ENCODE measurements at regions not wholly inside any gene's neighbourhood (a gene's known extent, or its start where the extent isn't known, plus 50 kb on each side); places are given as distances from the start of the nearest gene placed in this dataset.

GRCh38 chr3:159513867-159514380 is 474.7 kb upstream of the IL12A start:
- DNase-seq (ENCODE audit: low read depth) (no peak), FAIRE-seq (no peak)
- Histone ChIP-seq H3K27me3 (ENCODE audit: control insufficient read depth, insufficient read depth, low read length) (no peaks in the 10 kb centered on the region), H3K36me3 (ENCODE audit: control insufficient read depth, insufficient read depth, low read length) (no peaks in the 10 kb centered on the region), H3K4me3 (ENCODE audit: low read depth, low read length) (no peak overlapping the region)
- no peak for TF ChIP-seq CTCF (IDR thresholded peaks at IDR 0.05; ENCODE audit: insufficient read depth, low read length, severe bottlenecking)

GRCh38 chr3:159517105-159517504 is 471.5 kb upstream of the IL12A start:
- DNase-seq (ENCODE audit: low read depth) (no peak), FAIRE-seq (no peak)
- no peaks in the 10 kb centered on the region for H3K36me3 ChIP-seq (ENCODE audit: control insufficient read depth, insufficient read depth, low read length)
- no peaks in the 10 kb centered on the region for H3K27me3 ChIP-seq (ENCODE audit: control insufficient read depth, insufficient read depth, low read length)
- no peak for TF ChIP-seq CTCF (IDR thresholded peaks at IDR 0.05; ENCODE audit: insufficient read depth, low read length, severe bottlenecking)
- no peak overlapping the region for H3K4me3 ChIP-seq (ENCODE audit: low read depth, low read length)

- TF ChIP-seq CTCF (IDR thresholded peaks at IDR 0.05; ENCODE audit: insufficient read depth, low read length, severe bottlenecking): no peak
- H3K27me3 ChIP-seq (ENCODE audit: control insufficient read depth, insufficient read depth, low read length): no peaks in the 10 kb centered on the region
Measured at GRCh38 chr3:159520638-159521037, 468.0 kb upstream of the IL12A start.

GRCh38 chr3:159522276-159522675 is 466.4 kb upstream of the IL12A start:
- H3K27me3 ChIP-seq (ENCODE audit: control insufficient read depth, insufficient read depth, low read length): no peaks in the 10 kb centered on the region
- FAIRE-seq (no peak), DNase-seq (ENCODE audit: low read depth) (no peak)
- no peak overlapping the region for H3K4me3 ChIP-seq (ENCODE audit: low read depth, low read length)
- TF ChIP-seq CTCF (IDR thresholded peaks at IDR 0.05; ENCODE audit: insufficient read depth, low read length, severe bottlenecking): no peak
- no peaks in the 10 kb centered on the region for H3K36me3 ChIP-seq (ENCODE audit: control insufficient read depth, insufficient read depth, low read length)

More at GRCh38 chr3:159520638-159521037, 468.0 kb upstream of the IL12A start:
- FAIRE-seq: no peak
- Histone ChIP-seq H3K36me3 (ENCODE audit: control insufficient read depth, insufficient read depth, low read length) (no peaks in the 10 kb centered on the region), H3K4me3 (ENCODE audit: low read depth, low read length) (no peak overlapping the region)
- DNase-seq (ENCODE audit: low read depth): no peak

- FAIRE-seq (no peak), DNase-seq (ENCODE audit: low read depth) (no peak)
Measured at GRCh38 chr3:159528251-159528895, 460.3 kb upstream of the IL12A start.

More at GRCh38 chr3:159528251-159528895, 460.3 kb upstream of the IL12A start:
- H3K4me3 ChIP-seq (ENCODE audit: low read depth, low read length): no peak overlapping the region
- TF ChIP-seq CTCF (IDR thresholded peaks at IDR 0.05; ENCODE audit: insufficient read depth, low read length, severe bottlenecking): no peak
- H3K27me3 ChIP-seq (ENCODE audit: control insufficient read depth, insufficient read depth, low read length): no peaks in the 10 kb centered on the region
- no peaks in the 10 kb centered on the region for H3K36me3 ChIP-seq (ENCODE audit: control insufficient read depth, insufficient read depth, low read length)

All from bronchial epithelial cell (primary cell).